Pancreas (tissue), 10 donors: ENCODE measurements at regions not wholly inside any gene's neighbourhood (a gene's known extent, or its start where the extent isn't known, plus 50 kb on each side); places are given as distances from the start of the nearest gene placed in this dataset.
A peak's percentile ranks its signal among the peaks of the same experiment; 100 is the strongest.

Source experiments
- ATAC-seq, 4 donors: fragments of 200-7000 bp; cut with Tn5 transposase; one replicate each; pipeline versions ENCODE4 v1.8.0 to v1.9.1; 2020; ENCODE audit warnings: mild to moderate bottlenecking in 4 of 4, moderate library complexity in 4 of 4
- DNase-seq, 6 donors: peaks; one replicate each; pipeline ENCODE4 v3.0.0-alpha.2; 2020
- FAIRE-seq: peaks from 2 replicates; lab custom pipeline; 2012; peaks lifted over from hg19 to GRCh38; lab: Jason Lieb, UNC
- H3K27ac ChIP-seq, 4 donors: fragments of 200-600 bp; sonication (generic); 1 replicate in 3 of 4; 2 replicates in 1 of 4; pipeline versions ENCODE4 v1.5.0 to v1.8.0; 2020
- H3K27me3 ChIP-seq, 4 donors: fragments of 200-600 bp; one replicate each; pipeline ENCODE4 v1.8.0; 2021
- H3K36me3 ChIP-seq, 3 donors: fragments of 200-600 bp; sonication (generic) in 1 of 3; one replicate each; pipeline versions ENCODE4 v1.5.0 to v1.8.0; 2020 to 2021
- H3K4me1 ChIP-seq, 3 donors: fragments of 200-600 bp; one replicate each; pipeline ENCODE4 v1.8.0; 2021
- H3K4me3 ChIP-seq, 4 donors: fragments of 200-600 bp; sonication (generic) in 2 of 4; one replicate each; pipeline versions ENCODE4 v1.5.0 to v1.8.0; 2020 to 2021
- H3K9me3 ChIP-seq, 4 donors: fragments of 200-600 bp; one replicate each; pipeline ENCODE4 v1.8.0; 2021
- WGBS, 2 donors: extraction: QIAGEN DNeasy Blood & Tissue Kit; methylation state at CpG; one replicate each; pipeline ENCODE4 v1.1.7; 2013; 5-methylcytosine and 5-hydroxymethylcytosine counted together
- intact Hi-C, 3 donors: fragments of 100-400 bp; cut with DNase I; formaldehyde crosslinking; loops; one replicate each; pipeline versions ENCODE4 v1.11.1 to v1.14.2; 2022
- TF ChIP-seq, protein P1 (sequence below), 4 donors: fragments of 200-600 bp; sonication (generic) in 3 of 4; IDR thresholded peaks; one replicate each; pipeline versions ENCODE4 v1.5.0 to v1.8.0; 2021; ENCODE audit warnings: antibody characterized with exemption in 4 of 4
- donor health status: healthy with polysubstance abuse.
- donor health status: DM: no; HTN: no; CAD: no; lungs with moderate emphysema.
- donor health status: DM: no; HTN: no; CAD: no.
- donor health status: control.
- donor health status: control.
- donor health status: Bipolar disorder and iron deficiency.
- donor health status: DM: yes; HTN: yes; CAD: no.
- donor health status: DM: no; HTN: no; CAD: no.
- donor health status: DM: no; HTN: no; CAD: no.
- donor health status: DM: yes; HTN: yes; CAD: no.

- Histone ChIP-seq H3K4me1 (no peaks in the 10 kb centered on the region), H3K36me3 (no peaks in the 10 kb centered on the region), H3K4me3 (no peak overlapping the region), H3K27ac (no peak overlapping the region), H3K27me3 (no peaks in the 10 kb centered on the region), H3K9me3 (no peaks in the 10 kb centered on the region)
- intact Hi-C loops, result no loop called here
- no peak for FAIRE-seq
- 62 to 74% methylated on average over 3 of the region's 3 CpGs for WGBS, 2 donors
- ATAC-seq, result no peak
- DNase-seq, result no peak
- TF ChIP-seq, protein P1, sequence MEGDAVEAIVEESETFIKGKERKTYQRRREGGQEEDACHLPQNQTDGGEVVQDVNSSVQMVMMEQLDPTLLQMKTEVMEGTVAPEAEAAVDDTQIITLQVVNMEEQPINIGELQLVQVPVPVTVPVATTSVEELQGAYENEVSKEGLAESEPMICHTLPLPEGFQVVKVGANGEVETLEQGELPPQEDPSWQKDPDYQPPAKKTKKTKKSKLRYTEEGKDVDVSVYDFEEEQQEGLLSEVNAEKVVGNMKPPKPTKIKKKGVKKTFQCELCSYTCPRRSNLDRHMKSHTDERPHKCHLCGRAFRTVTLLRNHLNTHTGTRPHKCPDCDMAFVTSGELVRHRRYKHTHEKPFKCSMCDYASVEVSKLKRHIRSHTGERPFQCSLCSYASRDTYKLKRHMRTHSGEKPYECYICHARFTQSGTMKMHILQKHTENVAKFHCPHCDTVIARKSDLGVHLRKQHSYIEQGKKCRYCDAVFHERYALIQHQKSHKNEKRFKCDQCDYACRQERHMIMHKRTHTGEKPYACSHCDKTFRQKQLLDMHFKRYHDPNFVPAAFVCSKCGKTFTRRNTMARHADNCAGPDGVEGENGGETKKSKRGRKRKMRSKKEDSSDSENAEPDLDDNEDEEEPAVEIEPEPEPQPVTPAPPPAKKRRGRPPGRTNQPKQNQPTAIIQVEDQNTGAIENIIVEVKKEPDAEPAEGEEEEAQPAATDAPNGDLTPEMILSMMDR (IDR thresholded peaks at IDR 0.05), result no peak
Measured at GRCh38 chr11:114827736-114828135, 149.4 kb downstream of the NXPE2 start.

DNA sequence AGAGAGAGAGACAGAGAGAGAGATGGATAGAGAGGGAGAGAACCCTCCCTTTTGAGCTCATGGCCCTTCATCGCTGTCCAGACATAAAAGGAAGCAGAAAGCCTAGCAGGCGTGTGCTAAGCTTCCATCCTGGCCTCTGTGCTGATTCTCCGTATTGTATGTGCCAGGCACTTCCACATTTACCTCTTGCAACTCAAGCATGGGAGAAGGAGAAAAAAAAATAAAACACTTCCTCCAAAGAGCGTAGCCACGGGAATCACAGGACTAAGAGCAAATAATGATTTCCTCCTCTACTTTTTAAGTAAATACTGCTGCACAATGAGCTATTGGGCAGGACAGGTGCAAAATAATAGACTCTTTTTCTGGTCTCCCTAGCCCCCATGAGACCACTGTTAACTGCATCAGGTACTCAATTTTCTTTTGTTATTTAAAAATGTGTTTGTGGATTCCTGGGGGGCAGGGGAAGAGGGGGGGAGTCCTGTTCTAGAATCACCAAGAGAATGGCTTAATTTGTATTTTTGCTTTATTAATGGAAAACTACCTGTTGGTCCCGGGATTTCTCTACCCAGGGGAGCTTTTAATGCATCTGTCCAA is 154.3 kb downstream of the NXPE2 start:
- intact Hi-C loops, result no loop called here
- Histone ChIP-seq H3K9me3 (no peaks in the 10 kb centered on the region), H3K4me3 (no peak overlapping the region), H3K27me3 (no peaks in the 10 kb centered on the region), H3K36me3 (no peaks in the 10 kb centered on the region), H3K4me1 (no peaks in the 10 kb centered on the region), H3K27ac (no peak overlapping the region)
- TF ChIP-seq, protein P1 (IDR thresholded peaks at IDR 0.05), result no peak
- ATAC-seq (peak in 1 of 4 donors; percentile 21), DNase-seq (no peak), FAIRE-seq (no peak)
- 5 to 7% methylated on average over 6 of the region's 6 CpGs for WGBS, 2 donors

GRCh38 chr11:114836161-114836560 is 157.8 kb downstream of the NXPE2 start:
- H3K4me3 ChIP-seq, result no peak overlapping the region
- no peaks in the 10 kb centered on the region for H3K4me1 ChIP-seq
- no peaks in the 10 kb centered on the region for H3K36me3 ChIP-seq
- no peak overlapping the region for H3K27ac ChIP-seq
- FAIRE-seq (no peak), DNase-seq (no peak), ATAC-seq (no peak)
- WGBS, 2 donors, result 71 to 79% methylated on average over 3 of the region's 3 CpGs
- no peaks in the 10 kb centered on the region for H3K9me3 ChIP-seq
- intact Hi-C loops, result no loop called here
- no peaks in the 10 kb centered on the region for H3K27me3 ChIP-seq
- TF ChIP-seq, protein P1 (IDR thresholded peaks at IDR 0.05), result no peak

DNA sequence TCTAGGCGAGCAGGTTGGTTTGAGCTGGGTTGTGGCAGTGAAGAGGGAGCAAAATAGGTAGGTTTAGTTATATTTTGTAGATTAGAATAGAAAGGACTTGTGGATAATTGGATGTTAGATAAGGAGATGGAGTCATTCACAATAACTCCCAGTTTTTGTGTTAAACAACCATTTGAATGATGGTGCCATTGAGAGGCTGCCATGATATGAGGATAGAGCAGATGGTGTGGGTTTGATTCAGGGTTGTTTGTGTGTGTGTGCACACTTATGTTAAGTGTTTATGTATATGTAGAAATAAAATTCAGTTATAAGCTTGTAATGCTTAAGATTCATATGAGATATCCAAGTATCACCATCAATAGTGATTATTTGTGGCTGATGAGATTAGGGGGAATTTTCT is 166.6 kb downstream of the NXPE2 start:
- intact Hi-C loops, result no loop called here
- no peak for FAIRE-seq

More for the DNA sequence above, 166.6 kb downstream of the NXPE2 start:
- no peaks in the 10 kb centered on the region for H3K9me3 ChIP-seq
- WGBS, 2 donors, result 43 to 59% methylated on average over 1 of the region's 1 CpG
- ATAC-seq (no peak), DNase-seq (no peak)
- H3K4me1 ChIP-seq, result no peaks in the 10 kb centered on the region
- H3K4me3 ChIP-seq, result no peak overlapping the region
- H3K27me3 ChIP-seq, result no peaks in the 10 kb centered on the region
- H3K27ac ChIP-seq, result no peak overlapping the region
- no peaks in the 10 kb centered on the region for H3K36me3 ChIP-seq
- TF ChIP-seq, protein P1 (IDR thresholded peaks at IDR 0.05), result no peak
